Activated T-cell treated with anti-CD3 and anti-CD28 coated beads, Interleukin-2, amount 50 U/mL, for 1 hour (primary cell): ENCODE measurements at regions not wholly inside any gene's neighbourhood (a gene's known extent, or its start where the extent isn't known, plus 50 kb on each side); places are given as distances from the start of the nearest gene placed in this dataset.

Experiments
- DNase-seq: peaks from one replicate; pipeline ENCODE4 v3.0.0-alpha.2; 2020

GRCh38 chr12:60059180-60059579 lies 463.4 kb downstream of the SLC16A7 start:
- no peak for DNase-seq

DNA sequence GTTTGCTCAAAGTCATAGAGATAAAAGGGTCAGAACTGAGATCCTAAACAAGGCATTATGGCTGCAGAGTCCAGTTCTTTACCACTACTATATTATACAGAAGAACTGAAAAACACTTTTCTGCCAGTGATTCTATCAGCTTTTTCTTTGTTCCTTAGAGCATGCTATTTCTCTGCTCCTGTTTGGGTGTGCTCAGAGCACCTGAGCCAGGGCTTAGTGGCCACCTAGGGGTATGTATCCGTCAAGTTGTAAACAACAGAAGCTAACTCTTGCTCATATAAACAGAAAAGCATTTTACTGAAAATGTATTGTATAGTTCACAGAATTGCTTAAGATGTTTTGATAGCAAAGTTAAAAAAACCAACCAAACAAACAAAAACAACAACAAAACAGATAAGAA lies 470.8 kb downstream of the SLC16A7 start:
- DNase-seq = no peak

DNA sequence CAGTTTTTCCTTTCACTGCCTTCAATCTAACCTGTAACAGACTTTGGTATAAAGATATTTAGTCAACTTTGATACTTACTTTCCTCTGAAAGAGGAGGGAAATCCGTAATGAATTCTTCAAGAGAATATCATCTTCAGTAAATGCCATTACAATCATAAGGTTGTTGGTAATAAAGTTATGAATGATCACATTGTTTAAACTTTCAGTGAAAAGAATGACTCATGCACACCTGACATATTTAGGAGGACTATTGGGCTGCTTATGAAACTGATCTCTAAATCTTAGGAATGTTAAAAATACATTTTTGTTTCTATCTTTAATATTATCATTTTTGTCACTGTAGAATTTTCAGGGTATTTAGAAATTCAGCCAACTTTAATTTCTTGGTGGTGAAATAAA lies 474.7 kb downstream of the SLC16A7 start:
- DNase-seq = no peak

DNA sequence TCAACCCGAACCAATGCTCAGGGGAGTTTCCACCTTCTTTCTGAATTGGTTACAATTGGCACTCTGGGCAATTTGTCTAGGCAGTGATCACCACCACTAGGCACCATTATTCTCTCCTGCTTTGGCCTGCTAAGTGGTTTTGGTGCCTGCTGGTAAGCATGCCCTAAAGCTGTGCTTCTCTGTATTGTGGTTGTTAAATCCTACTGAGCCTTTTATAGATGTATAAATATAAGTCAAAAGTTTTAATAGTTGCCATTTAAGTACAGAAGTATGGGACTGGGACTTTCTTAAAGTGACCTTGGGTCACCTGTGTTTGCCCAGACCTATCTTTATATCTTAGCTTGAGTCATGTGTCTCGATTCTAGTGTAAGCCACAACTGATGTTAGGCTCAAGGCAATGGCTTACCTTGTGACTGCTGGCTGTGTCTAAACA lies 475.9 kb downstream of the SLC16A7 start:
- DNase-seq = no peak

GRCh38 chr12:60072911-60073310 lies 477.1 kb downstream of the SLC16A7 start:
- DNase-seq = no peak

- DNase-seq = no peak
Observed at GRCh38 chr12:60075091-60075490, 479.3 kb downstream of the SLC16A7 start.

GRCh38 chr12:60078026-60078425 lies 482.2 kb downstream of the SLC16A7 start:
- DNase-seq = no peak

- DNase-seq = no peak
Observed at GRCh38 chr12:60093428-60093827, 497.6 kb downstream of the SLC16A7 start.

GRCh38 chr12:60094436-60094835 lies 498.6 kb downstream of the SLC16A7 start:
- DNase-seq = no peak

- no peak for DNase-seq
Observed at GRCh38 chr12:60096727-60097126, 500.9 kb downstream of the SLC16A7 start.

- no peak for DNase-seq
Observed at GRCh38 chr12:60100160-60100559, 504.3 kb downstream of the SLC16A7 start.

DNA sequence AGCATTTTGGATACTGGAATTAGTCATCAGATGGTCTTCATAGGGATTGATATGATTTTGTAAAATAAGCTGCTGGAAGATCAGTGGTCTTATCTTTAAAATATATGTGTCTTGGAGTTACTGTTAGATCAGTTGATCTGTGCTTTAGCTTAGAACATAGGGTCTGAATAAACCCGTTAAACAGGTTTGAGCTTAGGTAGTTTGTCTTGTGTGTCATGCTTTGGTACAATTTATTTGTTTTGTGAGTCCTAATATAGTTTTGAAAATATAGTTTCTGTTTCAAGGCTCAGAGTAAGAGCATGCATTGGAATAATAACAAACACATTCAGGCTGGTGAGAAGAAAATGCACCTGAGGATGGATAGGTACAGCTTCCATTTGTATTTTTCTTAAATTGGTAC lies 505.0 kb downstream of the SLC16A7 start:
- DNase-seq = no peak

- DNase-seq = no peak
Observed at GRCh38 chr12:60101715-60102114, 505.9 kb downstream of the SLC16A7 start.

DNA sequence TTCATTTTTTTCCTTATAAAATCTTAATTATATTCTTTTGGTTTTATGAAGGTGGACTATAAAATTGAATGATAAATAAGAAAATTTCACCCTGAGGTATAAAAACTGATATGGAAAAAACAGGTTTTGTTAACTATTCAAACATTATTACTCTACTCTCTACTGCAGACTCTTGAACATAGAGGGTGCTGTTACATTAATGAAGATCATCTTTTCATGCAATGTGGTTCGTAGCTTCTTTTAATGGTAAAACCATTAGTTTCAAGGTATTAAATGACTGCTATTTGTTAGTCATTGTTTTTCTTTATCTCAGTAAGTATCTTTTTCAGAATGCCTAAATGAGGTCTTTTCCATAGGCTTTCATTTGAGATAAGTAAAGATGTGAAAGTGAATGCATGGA lies 510.4 kb downstream of the SLC16A7 start:
- no peak for DNase-seq

DNA sequence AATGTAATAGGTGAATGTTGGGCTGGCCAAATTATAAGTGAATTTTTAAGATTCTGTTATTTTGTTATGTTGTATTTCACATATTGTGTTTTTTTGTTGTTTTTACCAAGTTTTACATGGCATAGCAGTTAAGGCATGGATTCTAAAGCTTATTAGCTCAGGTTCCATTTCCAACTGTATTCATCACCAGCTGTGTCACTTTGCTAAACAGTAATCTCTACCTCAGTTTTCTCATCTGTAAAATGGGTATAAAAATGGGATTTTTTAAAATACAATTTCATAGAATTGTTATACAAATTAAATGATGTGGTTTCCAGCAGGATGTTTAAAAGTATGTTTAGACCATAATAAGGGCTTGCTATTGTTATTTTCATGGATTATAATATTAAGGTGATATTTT lies 512.2 kb downstream of the SLC16A7 start:
- DNase-seq = no peak

- no peak for DNase-seq
Observed at GRCh38 chr12:60112063-60112462, 516.2 kb downstream of the SLC16A7 start.

DNA sequence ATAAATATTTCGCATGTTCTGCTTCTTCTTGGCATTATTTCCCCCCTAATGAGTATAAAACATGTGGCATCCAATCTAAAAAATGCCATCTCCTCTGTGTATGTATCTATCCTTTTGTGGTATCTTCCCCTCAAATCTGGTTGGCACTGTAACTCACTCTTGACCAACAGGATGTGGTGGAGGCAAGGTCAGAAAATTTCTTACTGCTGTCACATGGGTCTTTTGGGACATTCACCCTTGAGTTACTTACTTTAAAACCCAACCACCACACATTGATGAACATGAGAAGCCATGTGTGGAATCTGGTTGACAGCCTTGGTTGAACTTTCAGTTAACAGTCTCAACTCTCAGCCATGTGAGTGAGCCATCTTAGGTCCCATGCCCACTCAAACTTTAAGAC lies 516.9 kb downstream of the SLC16A7 start:
- DNase-seq = no peak

DNA sequence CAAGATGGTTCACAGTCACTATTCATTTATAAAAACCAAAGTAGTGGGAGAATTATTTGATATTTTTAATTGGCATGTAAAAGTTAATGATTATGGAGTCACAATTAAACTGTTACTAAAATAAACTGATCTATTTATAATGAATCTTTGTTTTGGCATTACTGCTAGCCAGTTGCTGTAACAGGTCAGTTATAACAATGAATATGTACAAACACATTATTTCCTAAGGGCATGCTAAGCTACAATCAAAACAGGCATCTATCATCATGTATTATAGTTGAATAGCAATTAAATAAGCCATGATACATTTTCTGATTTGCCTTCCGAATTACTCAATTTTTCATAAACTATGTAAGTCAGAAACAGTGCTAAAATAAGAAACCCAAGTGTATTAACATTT lies 518.3 kb downstream of the SLC16A7 start:
- DNase-seq = no peak

DNA sequence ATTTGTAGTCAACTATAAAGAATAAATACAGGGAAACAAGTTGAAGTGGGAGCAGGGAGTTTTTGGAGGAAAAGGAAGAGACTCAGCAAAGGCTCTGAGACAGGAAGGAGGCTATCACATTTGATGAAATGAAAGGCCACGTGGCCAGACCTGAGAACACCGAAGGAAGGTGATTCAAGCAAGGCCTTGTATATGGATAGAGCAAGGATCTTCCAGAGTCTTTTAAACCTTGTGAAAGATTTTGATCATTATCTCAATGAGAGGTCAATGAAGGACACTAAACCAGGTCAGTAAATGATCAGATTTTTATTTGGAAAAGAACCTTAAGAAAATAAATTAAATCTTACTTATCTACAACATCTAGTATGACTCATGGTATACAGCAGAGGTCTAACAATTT lies 523.5 kb downstream of the SLC16A7 start:
- DNase-seq = no peak

- no peak for DNase-seq
Observed at GRCh38 chr12:60120199-60120598, 524.4 kb downstream of the SLC16A7 start.

DNA sequence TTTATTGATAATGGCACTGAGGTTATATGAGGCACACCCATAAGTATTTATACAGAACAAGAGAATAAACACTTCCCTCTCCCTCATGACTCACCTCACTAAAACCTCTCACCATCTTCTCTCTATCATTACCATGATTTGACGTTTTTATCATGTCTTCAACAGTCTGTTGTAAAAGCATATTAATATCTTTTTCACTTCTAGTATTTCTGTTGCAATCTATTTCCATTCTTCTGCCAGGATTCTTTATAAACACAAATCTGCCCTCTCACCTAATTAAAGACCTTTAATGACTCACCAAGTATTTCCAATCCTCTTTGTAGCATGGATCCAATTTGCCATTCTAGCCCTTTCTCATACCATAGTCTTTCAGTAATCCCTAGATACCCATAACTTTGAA lies 527.7 kb downstream of the SLC16A7 start:
- DNase-seq = no peak

DNA sequence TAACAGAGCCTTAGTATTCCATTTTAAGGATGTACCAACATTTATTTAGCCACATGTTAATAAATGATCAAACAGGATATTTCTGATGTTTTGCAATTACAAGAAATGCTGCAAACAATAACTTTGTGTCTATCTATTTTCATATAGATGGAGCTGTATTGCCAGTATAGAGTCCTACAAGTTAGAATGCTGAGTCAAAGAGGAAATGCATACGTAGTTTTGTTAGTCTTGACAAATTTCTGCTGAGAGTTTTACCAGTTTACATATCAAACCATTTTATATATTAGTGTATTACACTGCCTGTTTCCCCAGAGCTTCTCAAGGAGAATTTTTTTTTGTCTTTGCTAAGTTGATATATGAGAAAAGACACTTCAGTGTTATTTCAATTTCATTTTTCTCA lies 541.7 kb downstream of the SLC16A7 start:
- no peak for DNase-seq

- no peak for DNase-seq
Observed at GRCh38 chr12:60138526-60138925, 542.7 kb downstream of the SLC16A7 start.

DNA sequence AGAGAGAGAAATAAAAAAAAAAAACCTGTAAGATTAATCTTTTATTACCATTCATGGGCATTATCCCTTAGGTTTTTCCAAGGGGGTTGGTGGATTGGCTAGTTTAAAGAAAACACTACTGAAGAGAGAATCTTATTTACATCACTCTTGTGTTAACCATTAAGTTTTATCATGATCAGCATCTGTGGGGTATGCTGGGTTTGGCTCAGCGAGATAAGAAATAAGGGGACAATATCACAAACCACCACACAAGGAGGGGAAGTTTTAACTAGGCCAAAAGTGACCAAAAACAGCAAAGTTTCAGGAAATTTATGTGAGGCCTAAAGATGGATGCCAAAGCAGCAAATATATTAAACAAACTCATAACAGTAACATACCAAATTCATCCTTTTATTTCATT lies 548.6 kb downstream of the SLC16A7 start:
- DNase-seq = no peak

DNA sequence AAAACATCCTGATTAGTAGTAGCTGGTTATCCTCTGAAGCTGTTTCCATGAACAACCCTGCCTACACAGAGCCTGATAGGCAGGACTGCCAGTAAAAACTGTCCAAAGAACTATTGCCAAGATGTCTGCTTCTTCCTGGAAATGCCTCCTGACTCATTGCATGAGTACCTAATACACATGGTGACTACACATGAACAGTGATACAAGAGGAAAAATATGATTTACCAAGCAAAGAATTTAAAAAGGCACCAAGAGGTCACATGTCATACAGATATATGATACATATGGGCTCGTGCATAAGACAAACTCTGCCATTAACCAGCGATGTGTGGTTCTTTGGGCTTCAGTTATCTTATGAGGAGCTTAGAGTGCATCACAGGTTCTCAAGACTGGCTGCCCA lies 552.3 kb downstream of the SLC16A7 start:
- no peak for DNase-seq

DNA sequence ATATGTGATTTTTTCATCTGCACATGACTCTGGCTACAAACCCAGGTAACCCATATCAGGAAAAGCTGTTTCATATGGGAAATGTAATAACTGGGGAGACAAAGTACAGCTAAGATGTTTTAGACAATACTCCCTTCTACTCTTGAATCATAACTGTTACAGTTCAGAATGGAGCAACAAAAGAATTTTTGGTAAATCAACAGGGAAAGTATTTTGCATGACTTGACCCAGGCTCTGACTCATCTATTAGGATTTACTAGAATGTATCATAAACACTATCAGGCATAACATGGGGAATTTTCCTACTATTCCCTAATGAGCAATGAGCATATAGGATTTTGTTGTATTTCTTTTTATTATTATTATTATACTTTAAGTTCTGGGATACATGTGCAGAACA lies 553.0 kb downstream of the SLC16A7 start:
- no peak for DNase-seq
